B cell (primary cell): ENCODE measurements at regions not wholly inside any gene's neighbourhood (a gene's known extent, or its start where the extent isn't known, plus 50 kb on each side); places are given as distances from the start of the nearest gene placed in this dataset.

ENCODE experiments used
- EZH2 ChIP-seq: IDR thresholded peaks from 2 replicates; pipeline ENCODE4 v1.6.1; 2012; ENCODE audit warnings: borderline replicate concordance, low read depth, mild to moderate bottlenecking, moderate library complexity, low read length; ENCODE audit not compliant: insufficient read depth, poor library complexity, severe bottlenecking
- TF ChIP-seq, protein P1 (sequence below): fragments of 200-600 bp; IDR thresholded peaks from one replicate; pipeline ENCODE4 v1.8.0; 2022; ENCODE audit warnings: antibody characterized with exemption, mild to moderate bottlenecking

DNA sequence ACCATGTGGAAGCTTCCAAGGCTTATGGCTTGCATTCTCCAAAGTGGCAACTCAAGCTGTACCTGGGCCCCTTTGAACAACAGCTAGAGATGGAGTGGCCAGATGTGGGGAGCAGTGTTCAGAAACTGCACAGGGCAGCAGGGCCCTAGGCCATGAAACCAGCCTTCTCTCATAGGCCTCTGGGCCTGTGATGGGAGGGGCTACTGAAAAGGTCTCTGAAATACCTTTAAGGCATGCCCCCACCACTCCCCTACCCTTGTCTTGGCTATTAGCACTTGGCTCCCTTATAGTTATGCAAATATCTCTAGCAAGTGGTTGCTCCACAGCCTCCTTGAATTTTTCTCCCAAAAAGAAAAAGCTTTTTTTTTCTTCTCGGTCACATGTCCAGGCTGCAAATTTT lies 1014.6 kb downstream of the DTWD2 start:
- TF ChIP-seq, protein P1, sequence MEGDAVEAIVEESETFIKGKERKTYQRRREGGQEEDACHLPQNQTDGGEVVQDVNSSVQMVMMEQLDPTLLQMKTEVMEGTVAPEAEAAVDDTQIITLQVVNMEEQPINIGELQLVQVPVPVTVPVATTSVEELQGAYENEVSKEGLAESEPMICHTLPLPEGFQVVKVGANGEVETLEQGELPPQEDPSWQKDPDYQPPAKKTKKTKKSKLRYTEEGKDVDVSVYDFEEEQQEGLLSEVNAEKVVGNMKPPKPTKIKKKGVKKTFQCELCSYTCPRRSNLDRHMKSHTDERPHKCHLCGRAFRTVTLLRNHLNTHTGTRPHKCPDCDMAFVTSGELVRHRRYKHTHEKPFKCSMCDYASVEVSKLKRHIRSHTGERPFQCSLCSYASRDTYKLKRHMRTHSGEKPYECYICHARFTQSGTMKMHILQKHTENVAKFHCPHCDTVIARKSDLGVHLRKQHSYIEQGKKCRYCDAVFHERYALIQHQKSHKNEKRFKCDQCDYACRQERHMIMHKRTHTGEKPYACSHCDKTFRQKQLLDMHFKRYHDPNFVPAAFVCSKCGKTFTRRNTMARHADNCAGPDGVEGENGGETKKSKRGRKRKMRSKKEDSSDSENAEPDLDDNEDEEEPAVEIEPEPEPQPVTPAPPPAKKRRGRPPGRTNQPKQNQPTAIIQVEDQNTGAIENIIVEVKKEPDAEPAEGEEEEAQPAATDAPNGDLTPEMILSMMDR: no peak
- no peak for TF ChIP-seq EZH2
